ENCODE measurements at regions not wholly inside any gene's neighbourhood (a gene's known extent, or its start where the extent isn't known, plus 50 kb on each side); places are given as distances from the start of the nearest gene placed in this dataset.

DNA sequence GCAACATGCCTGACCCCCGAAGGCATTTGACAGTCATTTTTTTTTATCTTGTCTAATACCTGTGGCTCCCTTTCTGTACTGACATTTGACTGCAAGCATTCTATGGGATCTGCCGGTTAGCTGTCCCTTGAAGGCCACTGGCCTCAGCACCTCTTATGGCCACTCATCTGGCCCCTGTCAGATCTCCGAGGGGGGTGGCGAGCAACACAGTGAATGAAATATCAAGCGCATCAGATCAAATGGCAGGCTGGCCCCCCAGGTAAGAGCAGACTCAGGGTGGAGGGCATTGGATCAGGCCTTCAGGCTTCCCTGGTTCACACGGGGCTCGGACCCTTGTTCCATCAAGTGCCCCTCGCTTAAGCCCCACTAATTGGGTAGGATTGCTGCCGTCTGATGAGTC is 199.6 kb upstream of the MKI67 start:
- no TSS peak for BruUV-seq (replicated peaks)

More for the DNA sequence above, 199.6 kb upstream of the MKI67 start:
- Histone ChIP-seq H3K9me1 (ENCODE audit: control insufficient read depth, insufficient read depth, low read length) (no peaks in the 10 kb centered on the region), H3K9me3 (replicated peaks; ENCODE audit: control insufficient read depth, insufficient read depth, low read depth, low read length) (no peaks in the 10 kb centered on the region), H3K27ac (ENCODE audit: extremely low read depth, low read depth, low read length) (no peak overlapping the region), H3K4me3 (no peak overlapping the region), H3K79me2 (ENCODE audit: control insufficient read depth, insufficient read depth, low read length) (no peaks in the 10 kb centered on the region), H3K4me2 (ENCODE audit: insufficient read depth, low read length) (no peak overlapping the region), H3K36me3 (ENCODE audit: control insufficient read depth, insufficient read depth, low read length) (no peaks in the 10 kb centered on the region), H3K27me3 (ENCODE audit: control insufficient read depth in 2 of 2, insufficient read depth in 2 of 2, low read length in 2 of 2) (peaks cover 0 to 18% of the 10 kb centered on the region in 2 experiments; a peak in 2 of 5 replicates), H3K9ac (ENCODE audit: insufficient read depth in 1 of 2, low read depth in 2 of 2, low read length in 2 of 2) (no peak overlapping the region), H3K4me1 (replicated peaks in 1 of 2; ENCODE audit: control insufficient read depth in 2 of 2, insufficient read depth in 2 of 2, low read length in 2 of 2) (no peaks in the 10 kb centered on the region), H4K20me1 (replicated peaks; ENCODE audit: control insufficient read depth, insufficient read depth, low read length) (no peaks in the 10 kb centered on the region), H2AFZ (ENCODE audit: low read depth, low read length) (no peak overlapping the region)
- ATAC-seq: no peak
- WGBS (ENCODE audit: insufficient coverage, low coverage, missing lambda C conversion rate): 0% methylated on average over 4 of the region's 9 CpGs
- FAIRE-seq: no peak
- no peak for TF ChIP-seq TAF1 (IDR thresholded peaks at IDR 0.05; ENCODE audit: control insufficient read depth, extremely low read depth, insufficient read depth, low read length, severe bottlenecking)
- TF ChIP-seq ZNF445 (CRISPR knock-in tag; IDR thresholded peaks at IDR 0.05; ENCODE audit: low read depth): no peak
- TF ChIP-seq, protein P1, sequence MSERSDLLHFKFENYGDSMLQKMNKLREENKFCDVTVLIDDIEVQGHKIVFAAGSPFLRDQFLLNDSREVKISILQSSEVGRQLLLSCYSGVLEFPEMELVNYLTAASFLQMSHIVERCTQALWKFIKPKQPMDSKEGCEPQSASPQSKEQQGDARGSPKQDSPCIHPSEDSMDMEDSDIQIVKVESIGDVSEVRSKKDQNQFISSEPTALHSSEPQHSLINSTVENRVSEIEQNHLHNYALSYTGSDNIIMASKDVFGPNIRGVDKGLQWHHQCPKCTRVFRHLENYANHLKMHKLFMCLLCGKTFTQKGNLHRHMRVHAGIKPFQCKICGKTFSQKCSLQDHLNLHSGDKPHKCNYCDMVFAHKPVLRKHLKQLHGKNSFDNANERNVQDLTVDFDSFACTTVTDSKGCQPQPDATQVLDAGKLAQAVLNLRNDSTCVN (CRISPR knock-in tag; IDR thresholded peaks at IDR 0.05): no peak
- no peak for TF ChIP-seq ZNF124 (CRISPR knock-in tag; IDR thresholded peaks at IDR 0.05)
- no peak for TF ChIP-seq FOS (IDR thresholded peaks at IDR 0.05; ENCODE audit: extremely low read depth, insufficient read length)
- TF ChIP-seq ZNF778 (CRISPR knock-in tag; IDR thresholded peaks at IDR 0.05): no peak
- no peak for TF ChIP-seq STAT5B (CRISPR knock-in tag; IDR thresholded peaks at IDR 0.05)
- TF ChIP-seq, protein P2, sequence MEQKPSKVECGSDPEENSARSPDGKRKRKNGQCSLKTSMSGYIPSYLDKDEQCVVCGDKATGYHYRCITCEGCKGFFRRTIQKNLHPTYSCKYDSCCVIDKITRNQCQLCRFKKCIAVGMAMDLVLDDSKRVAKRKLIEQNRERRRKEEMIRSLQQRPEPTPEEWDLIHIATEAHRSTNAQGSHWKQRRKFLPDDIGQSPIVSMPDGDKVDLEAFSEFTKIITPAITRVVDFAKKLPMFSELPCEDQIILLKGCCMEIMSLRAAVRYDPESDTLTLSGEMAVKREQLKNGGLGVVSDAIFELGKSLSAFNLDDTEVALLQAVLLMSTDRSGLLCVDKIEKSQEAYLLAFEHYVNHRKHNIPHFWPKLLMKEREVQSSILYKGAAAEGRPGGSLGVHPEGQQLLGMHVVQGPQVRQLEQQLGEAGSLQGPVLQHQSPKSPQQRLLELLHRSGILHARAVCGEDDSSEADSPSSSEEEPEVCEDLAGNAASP (IDR thresholded peaks at IDR 0.05): no peak
- TF ChIP-seq MBD2 (IDR thresholded peaks at IDR 0.05; ENCODE audit: borderline replicate concordance, low read depth): no peak
- TF ChIP-seq, protein P3, sequence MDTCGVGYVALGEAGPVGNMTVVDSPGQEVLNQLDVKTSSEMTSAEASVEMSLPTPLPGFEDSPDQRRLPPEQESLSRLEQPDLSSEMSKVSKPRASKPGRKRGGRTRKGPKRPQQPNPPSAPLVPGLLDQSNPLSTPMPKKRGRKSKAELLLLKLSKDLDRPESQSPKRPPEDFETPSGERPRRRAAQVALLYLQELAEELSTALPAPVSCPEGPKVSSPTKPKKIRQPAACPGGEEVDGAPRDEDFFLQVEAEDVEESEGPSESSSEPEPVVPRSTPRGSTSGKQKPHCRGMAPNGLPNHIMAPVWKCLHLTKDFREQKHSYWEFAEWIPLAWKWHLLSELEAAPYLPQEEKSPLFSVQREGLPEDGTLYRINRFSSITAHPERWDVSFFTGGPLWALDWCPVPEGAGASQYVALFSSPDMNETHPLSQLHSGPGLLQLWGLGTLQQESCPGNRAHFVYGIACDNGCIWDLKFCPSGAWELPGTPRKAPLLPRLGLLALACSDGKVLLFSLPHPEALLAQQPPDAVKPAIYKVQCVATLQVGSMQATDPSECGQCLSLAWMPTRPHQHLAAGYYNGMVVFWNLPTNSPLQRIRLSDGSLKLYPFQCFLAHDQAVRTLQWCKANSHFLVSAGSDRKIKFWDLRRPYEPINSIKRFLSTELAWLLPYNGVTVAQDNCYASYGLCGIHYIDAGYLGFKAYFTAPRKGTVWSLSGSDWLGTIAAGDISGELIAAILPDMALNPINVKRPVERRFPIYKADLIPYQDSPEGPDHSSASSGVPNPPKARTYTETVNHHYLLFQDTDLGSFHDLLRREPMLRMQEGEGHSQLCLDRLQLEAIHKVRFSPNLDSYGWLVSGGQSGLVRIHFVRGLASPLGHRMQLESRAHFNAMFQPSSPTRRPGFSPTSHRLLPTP (IDR thresholded peaks at IDR 0.05; ENCODE audit: borderline replicate concordance, extremely low read depth, insufficient read length): no peak
- DNase-seq (ENCODE audit: extremely low read depth in 1 of 4, low spot score in 3 of 4): no peak
- in situ Hi-C loops (cut with MboI): no loop called here
- intact Hi-C loops (cut with micrococcal nuclease): no loop called here
- CTCF ChIA-PET (ENCODE audit: low intra/inter-chr PET ratio): no interaction called here
- POLR2A ChIA-PET: interaction anchor here (1.9 kb wide), 1 partner anchor 11 kb away, joined by 9 read pairs; no protein-coding TSS in a partner anchor

Data from K562 (cell line).